ENCODE measurements at regions not wholly inside any gene's neighbourhood (a gene's known extent, or its start where the extent isn't known, plus 50 kb on each side); places are given as distances from the start of the nearest gene placed in this dataset.

GRCh38 chr2:133713049-133713580 lies 144.9 kb upstream of the NCKAP5 start:
- no peak for DNase-seq (ENCODE audit: low read depth)
- no peak for TF ChIP-seq CTCF (IDR thresholded peaks at IDR 0.05; ENCODE audit: insufficient read depth, low read depth, low read length, missing control alignments)
- no peak overlapping the region for H3K4me3 ChIP-seq (ENCODE audit: low read depth, low read length)

- no peak for DNase-seq (ENCODE audit: low read depth)
- no peak overlapping the region for H3K4me3 ChIP-seq (ENCODE audit: low read depth, low read length)
- TF ChIP-seq CTCF (IDR thresholded peaks at IDR 0.05; ENCODE audit: insufficient read depth, low read depth, low read length, missing control alignments) = no peak
Measured at GRCh38 chr2:133716166-133716565, 147.9 kb upstream of the NCKAP5 start.

GRCh38 chr2:133717497-133717896 lies 149.2 kb upstream of the NCKAP5 start:
- no peak overlapping the region for H3K4me3 ChIP-seq (ENCODE audit: low read depth, low read length)
- no peak for DNase-seq (ENCODE audit: low read depth)
- TF ChIP-seq CTCF (IDR thresholded peaks at IDR 0.05; ENCODE audit: insufficient read depth, low read depth, low read length, missing control alignments) = no peak

DNA sequence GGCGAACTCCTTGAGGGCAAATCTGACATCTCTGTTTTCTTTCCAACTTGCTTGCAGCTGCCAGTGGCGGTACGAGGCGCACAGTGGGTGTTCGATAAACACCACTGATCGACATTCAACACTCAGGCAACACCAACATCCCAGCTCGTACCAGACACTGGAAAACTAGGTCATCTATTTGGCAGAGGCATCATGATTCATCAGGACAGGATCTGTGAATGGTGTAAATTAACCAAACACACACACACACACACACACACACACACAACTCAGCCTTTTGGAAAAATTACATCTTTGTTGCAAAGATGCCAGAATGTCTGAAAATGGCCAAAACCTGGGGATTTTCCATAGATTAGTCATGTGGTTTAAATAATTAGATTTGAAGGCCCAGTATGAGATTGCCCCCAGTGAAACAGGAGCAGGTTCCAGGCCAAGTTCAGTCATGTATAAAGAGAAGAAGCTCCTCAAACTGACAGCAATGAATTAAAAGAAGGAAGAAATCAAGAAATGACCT lies 150.5 kb upstream of the NCKAP5 start:
- DNase-seq (ENCODE audit: low read depth) = no peak
- TF ChIP-seq CTCF (IDR thresholded peaks at IDR 0.05; ENCODE audit: insufficient read depth, low read depth, low read length, missing control alignments) = no peak
- no peak overlapping the region for H3K4me3 ChIP-seq (ENCODE audit: low read depth, low read length)

GRCh38 chr2:133720429-133720828 lies 152.2 kb upstream of the NCKAP5 start:
- TF ChIP-seq CTCF (IDR thresholded peaks at IDR 0.05; ENCODE audit: insufficient read depth, low read depth, low read length, missing control alignments) = no peak
- no peak overlapping the region for H3K4me3 ChIP-seq (ENCODE audit: low read depth, low read length)
- no peak for DNase-seq (ENCODE audit: low read depth)

DNA sequence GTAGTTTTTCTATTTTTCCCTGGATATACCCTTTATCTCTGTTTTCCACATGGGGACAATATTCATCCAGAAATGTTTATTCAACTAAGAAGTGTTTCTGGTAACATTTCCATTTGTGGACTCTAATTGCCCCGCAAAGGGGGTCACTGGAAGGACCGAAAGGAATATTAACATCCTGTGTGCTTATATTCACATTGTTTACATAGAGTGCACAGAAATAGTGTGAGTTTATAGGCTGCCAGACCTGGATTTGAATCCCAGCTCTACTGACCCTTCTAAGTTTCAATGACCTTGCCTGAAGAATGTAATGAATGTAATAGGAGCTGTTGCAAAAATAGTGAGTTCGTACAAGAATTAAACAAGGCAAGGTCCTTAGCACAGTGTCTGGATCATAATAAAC lies 152.9 kb upstream of the NCKAP5 start:
- H3K4me3 ChIP-seq (ENCODE audit: low read depth, low read length) = no peak overlapping the region
- TF ChIP-seq CTCF (IDR thresholded peaks at IDR 0.05; ENCODE audit: insufficient read depth, low read depth, low read length, missing control alignments) = no peak
- DNase-seq (ENCODE audit: low read depth) = no peak

DNA sequence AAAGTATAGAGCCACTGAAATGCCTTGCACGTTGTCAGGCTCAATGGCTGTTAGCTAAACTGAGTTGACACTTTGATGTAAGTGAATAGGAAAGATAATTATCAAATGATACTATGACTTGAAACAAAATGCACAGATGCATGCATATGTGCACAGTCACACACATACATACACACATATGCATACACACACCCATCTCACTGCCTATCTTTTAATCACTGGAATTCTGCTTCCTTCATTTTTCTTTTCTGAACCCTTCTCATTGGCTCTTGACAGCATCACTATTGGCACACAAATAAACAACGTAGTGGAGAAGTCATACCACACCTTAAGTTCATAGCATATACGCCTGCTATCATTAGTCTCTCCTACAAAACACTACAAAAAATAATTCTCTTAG lies 154.9 kb upstream of the NCKAP5 start:
- DNase-seq (ENCODE audit: low read depth) = no peak
- H3K4me3 ChIP-seq (ENCODE audit: low read depth, low read length) = no peak overlapping the region
- no peak for TF ChIP-seq CTCF (IDR thresholded peaks at IDR 0.05; ENCODE audit: insufficient read depth, low read depth, low read length, missing control alignments)

Measured in GM12865 (cell line).